H9 (cell line): ENCODE measurements at regions not wholly inside any gene's neighbourhood (a gene's known extent, or its start where the extent isn't known, plus 50 kb on each side); places are given as distances from the start of the nearest gene placed in this dataset.

ENCODE experiments used
- DNase-seq: peaks from one replicate; pipeline ENCODE4 v3.0.0-alpha.2; 2017
- H2AFZ ChIP-seq: one replicate; pipeline ENCODE4 v1.6.1; 2013; ENCODE audit warnings: mild to moderate bottlenecking, low read length, control low read depth, moderate library complexity
- H2AK5ac ChIP-seq: 2 replicates; pipeline ENCODE4 v1.6.1; 2013; ENCODE audit warnings: low read length, control low read depth, mixed read lengths; ENCODE audit not compliant: insufficient read length
- H2BK120ac ChIP-seq: one replicate; pipeline ENCODE4 v1.6.1; 2013; ENCODE audit warnings: low read depth, mild to moderate bottlenecking, low read length, control low read depth, inconsistent platforms; ENCODE audit not compliant: poor library complexity, severe bottlenecking
- H2BK12ac ChIP-seq: 2 replicates; pipeline ENCODE4 v1.6.1; 2013; ENCODE audit warnings: low read length, control low read depth, mixed read lengths, low read depth; ENCODE audit not compliant: insufficient read length
- H2BK15ac ChIP-seq: 2 replicates; pipeline ENCODE4 v1.6.1; 2013; ENCODE audit warnings: low read depth, low read length, control low read depth
- H2BK20ac ChIP-seq: one replicate; pipeline ENCODE4 v1.6.1; 2013; ENCODE audit warnings: low read depth, mild to moderate bottlenecking, low read length, control low read depth, inconsistent platforms; ENCODE audit not compliant: poor library complexity, severe bottlenecking
- H2BK5ac ChIP-seq: 2 replicates; pipeline ENCODE4 v1.6.1; 2013; ENCODE audit warnings: low read length, control low read depth, mixed read lengths; ENCODE audit not compliant: insufficient read length
- H3K14ac ChIP-seq: 2 replicates; pipeline ENCODE4 v1.6.1; 2013; ENCODE audit warnings: low read length, control low read depth; ENCODE audit not compliant: insufficient read depth
- H3K18ac ChIP-seq: 2 replicates; pipeline ENCODE4 v1.6.1; 2013; ENCODE audit warnings: low read depth, mild to moderate bottlenecking, mixed read lengths, low read length, control low read depth; ENCODE audit not compliant: insufficient read length
- H3K23ac ChIP-seq: 2 replicates; pipeline ENCODE4 v1.6.1; 2013; ENCODE audit warnings: low read length, control low read depth, mixed read lengths, low read depth; ENCODE audit not compliant: insufficient read length
- H3K23me2 ChIP-seq: 2 replicates; pipeline ENCODE4 v1.6.1; 2013; ENCODE audit warnings: low read depth, mild to moderate bottlenecking, mixed read lengths, low read length, control low read depth; ENCODE audit not compliant: insufficient read length, poor library complexity, severe bottlenecking
- H3K27ac ChIP-seq: 2 replicates; pipeline ENCODE4 v1.5.1; 2013; ENCODE audit warnings: low read length, control low read depth, mixed read lengths, low read depth; ENCODE audit not compliant: insufficient read length
- H3K27me3 ChIP-seq: 2 replicates; pipeline ENCODE4 v1.6.1; 2013; ENCODE audit warnings: low read length, control low read depth, inconsistent platforms; ENCODE audit not compliant: insufficient read depth
- H3K4ac ChIP-seq: 2 replicates; pipeline ENCODE4 v1.6.1; 2013; ENCODE audit warnings: low read depth, mild to moderate bottlenecking, control low read depth, inconsistent platforms, low read length, moderate library complexity
- H3K4me1 ChIP-seq: 2 replicates; pipeline ENCODE4 v1.6.1; 2013; ENCODE audit warnings: low read length, control low read depth, inconsistent platforms; ENCODE audit not compliant: insufficient read depth
- H3K4me2 ChIP-seq: 2 replicates; pipeline ENCODE4 v1.6.1; 2013; ENCODE audit warnings: low read length, control low read depth, mixed read lengths; ENCODE audit not compliant: insufficient read length, insufficient read depth
- H3K56ac ChIP-seq: 2 replicates; pipeline ENCODE4 v1.6.1; 2013; ENCODE audit warnings: low read depth, mild to moderate bottlenecking, mixed read lengths, low read length, control low read depth; ENCODE audit not compliant: insufficient read length
- H3K79me1 ChIP-seq: 2 replicates; pipeline ENCODE4 v1.6.1; 2013; ENCODE audit warnings: low read depth, mild to moderate bottlenecking, moderate library complexity, low read length, control low read depth, inconsistent platforms; ENCODE audit not compliant: insufficient read depth, poor library complexity, severe bottlenecking
- H3K79me2 ChIP-seq: 2 replicates; pipeline ENCODE4 v1.6.1; 2013; ENCODE audit warnings: low read length, control low read depth, inconsistent platforms; ENCODE audit not compliant: insufficient read depth
- H3K9ac ChIP-seq: 2 replicates; pipeline ENCODE4 v1.6.1; 2013; ENCODE audit warnings: low read length, control low read depth, mixed read lengths; ENCODE audit not compliant: insufficient read length; ENCODE audit errors: extremely low read depth
- H3K9me3 ChIP-seq: one replicate; pipeline ENCODE4 v1.6.1; 2013; ENCODE audit warnings: low read depth, low read length, inconsistent platforms; ENCODE audit not compliant: control insufficient read depth
- H3T11ph ChIP-seq: one replicate; pipeline ENCODE4 v1.6.1; 2013; ENCODE audit warnings: mild to moderate bottlenecking, low read length, control low read depth, inconsistent platforms
- H4K20me1 ChIP-seq: one replicate; pipeline ENCODE4 v1.6.1; 2013; ENCODE audit not compliant: control insufficient read depth, insufficient read length, insufficient read depth
- H4K5ac ChIP-seq: 2 replicates; pipeline ENCODE4 v1.6.1; 2013; ENCODE audit warnings: low read depth, mild to moderate bottlenecking, mixed read lengths, low read length, control low read depth; ENCODE audit not compliant: insufficient read length
- H4K8ac ChIP-seq: replicated peaks from 2 replicates; pipeline ENCODE4 v1.6.1; 2013; ENCODE audit warnings: low read length, control low read depth, mixed read lengths, low read depth; ENCODE audit not compliant: insufficient read length
- H4K91ac ChIP-seq: 2 replicates; pipeline ENCODE4 v1.6.1; 2013; ENCODE audit warnings: low read depth, mild to moderate bottlenecking, moderate library complexity, mixed read lengths, low read length, control low read depth; ENCODE audit not compliant: insufficient read length
- H3K27ac Mint-ChIP-seq, 3 experiments: 2 replicates in 2 of 3; 3 replicates in 1 of 3; pipeline ENCODE4 v1.8.0; 2020 to 2021; ENCODE audit warnings: mixed read lengths in 3 of 3, mild to moderate bottlenecking in 1 of 3, moderate library complexity in 1 of 3
- H3K27me3 Mint-ChIP-seq: 2 replicates; pipeline ENCODE4 v1.8.0; 2021; ENCODE audit warnings: low read depth, mild to moderate bottlenecking, moderate library complexity, mixed read lengths
- H3K36me3 Mint-ChIP-seq, 3 experiments: 2 replicates in 2 of 3; 3 replicates in 1 of 3; pipeline ENCODE4 v1.8.0; 2020 to 2021; ENCODE audit warnings: low read depth in 3 of 3, mixed read lengths in 3 of 3; ENCODE audit not compliant: insufficient read depth in 1 of 3
- H3K4me1 Mint-ChIP-seq, 2 experiments: 2 replicates each; pipeline ENCODE4 v1.8.0; 2020; ENCODE audit warnings: mixed read lengths in 2 of 2
- H3K4me3 Mint-ChIP-seq, 2 experiments: 2 replicates in 1 of 2; 3 replicates in 1 of 2; pipeline ENCODE4 v1.8.0; 2020 to 2021; ENCODE audit warnings: mild to moderate bottlenecking in 2 of 2, mixed read lengths in 2 of 2, moderate library complexity in 1 of 2
- H3K9me3 Mint-ChIP-seq, 2 experiments: 2 replicates in 1 of 2; 3 replicates in 1 of 2; pipeline ENCODE4 v1.8.0; 2020; ENCODE audit warnings: mild to moderate bottlenecking in 2 of 2, mixed read lengths in 2 of 2, moderate library complexity in 1 of 2
- whole genome bisulfite sequencing: extraction: QIAGEN DNeasy Blood & Tissue Kit; methylation state at CpG from one replicate; pipeline ENCODE4 v1.1.7; 2013; ENCODE audit warnings: missing lambda C conversion rate, low lambda C conversion rate, mixed read lengths; ENCODE audit not compliant: insufficient read length; ENCODE audit errors: extremely low coverage; 5-methylcytosine and 5-hydroxymethylcytosine counted together
- TF ChIP-seq, protein P1 (sequence below): fragments of 200-600 bp; sonication (generic); conservative IDR thresholded peaks from 3 replicates; pipeline ENCODE4 v1.8.0; 2021; ENCODE audit warnings: antibody characterized with exemption, mild to moderate bottlenecking

DNA sequence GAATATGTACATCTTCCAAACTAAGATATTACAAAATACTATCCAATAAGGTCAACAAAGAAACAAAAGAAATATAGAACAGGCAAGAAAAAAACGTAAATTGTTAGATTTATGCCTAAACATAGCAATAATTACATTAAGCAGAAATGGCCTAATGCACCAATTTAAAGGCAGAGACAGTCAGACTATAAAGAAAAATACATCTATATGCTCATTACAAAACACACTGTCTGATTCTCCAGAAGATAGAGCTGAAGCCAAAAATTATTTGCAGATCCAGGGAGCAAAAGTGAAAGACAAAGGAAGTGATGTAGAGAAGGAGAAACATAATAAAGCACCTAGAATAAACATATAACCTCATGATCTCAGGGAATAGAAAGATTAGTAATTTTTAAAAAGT lies 246.9 kb downstream of the PAPSS1 start:
- Histone ChIP-seq H2BK5ac (no peak overlapping the region), H3T11ph (no peak overlapping the region), H4K91ac (no peak overlapping the region), H3K4me2 (no peak overlapping the region), H2BK20ac (no peak overlapping the region), H3K56ac (no peak overlapping the region), H3K23ac (no peak overlapping the region), H3K23me2 (no peaks in the 10 kb centered on the region), H3K18ac (no peak overlapping the region), H2BK120ac (no peak overlapping the region), H3K79me2 (no peaks in the 10 kb centered on the region), H4K20me1 (no peaks in the 10 kb centered on the region), H2AK5ac (no peak overlapping the region), H2BK15ac (no peak overlapping the region), H3K4ac (no peak overlapping the region), H3K27ac (no peak overlapping the region), H3K14ac (no peak overlapping the region), H4K5ac (no peak overlapping the region), H2BK12ac (no peak overlapping the region), H3K9ac (no peak overlapping the region), H4K8ac (no peak overlapping the region), H2AFZ (no peak overlapping the region), H3K4me1 (no peaks in the 10 kb centered on the region), H3K27me3 (no peaks in the 10 kb centered on the region), H3K79me1 (no peaks in the 10 kb centered on the region), H3K9me3 (no peaks in the 10 kb centered on the region)
- Mint-ChIP-seq H3K27ac (no peak overlapping the region), H3K4me1 (no peaks in the 10 kb centered on the region), H3K9me3 (no peaks in the 10 kb centered on the region), H3K4me3 (no peak overlapping the region), H3K36me3 (no peaks in the 10 kb centered on the region; a peak in 1 of 7 replicates), H3K27me3 (no peaks in the 10 kb centered on the region)
- TF ChIP-seq, protein P1, sequence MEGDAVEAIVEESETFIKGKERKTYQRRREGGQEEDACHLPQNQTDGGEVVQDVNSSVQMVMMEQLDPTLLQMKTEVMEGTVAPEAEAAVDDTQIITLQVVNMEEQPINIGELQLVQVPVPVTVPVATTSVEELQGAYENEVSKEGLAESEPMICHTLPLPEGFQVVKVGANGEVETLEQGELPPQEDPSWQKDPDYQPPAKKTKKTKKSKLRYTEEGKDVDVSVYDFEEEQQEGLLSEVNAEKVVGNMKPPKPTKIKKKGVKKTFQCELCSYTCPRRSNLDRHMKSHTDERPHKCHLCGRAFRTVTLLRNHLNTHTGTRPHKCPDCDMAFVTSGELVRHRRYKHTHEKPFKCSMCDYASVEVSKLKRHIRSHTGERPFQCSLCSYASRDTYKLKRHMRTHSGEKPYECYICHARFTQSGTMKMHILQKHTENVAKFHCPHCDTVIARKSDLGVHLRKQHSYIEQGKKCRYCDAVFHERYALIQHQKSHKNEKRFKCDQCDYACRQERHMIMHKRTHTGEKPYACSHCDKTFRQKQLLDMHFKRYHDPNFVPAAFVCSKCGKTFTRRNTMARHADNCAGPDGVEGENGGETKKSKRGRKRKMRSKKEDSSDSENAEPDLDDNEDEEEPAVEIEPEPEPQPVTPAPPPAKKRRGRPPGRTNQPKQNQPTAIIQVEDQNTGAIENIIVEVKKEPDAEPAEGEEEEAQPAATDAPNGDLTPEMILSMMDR, result no peak
- WGBS, result no CpG with 5 or more reads among the region's 1 CpG
- no peak for DNase-seq
